Prostate gland (tissue), 2 donors: ENCODE measurements at regions not wholly inside any gene's neighbourhood (a gene's known extent, or its start where the extent isn't known, plus 50 kb on each side); places are given as distances from the start of the nearest gene placed in this dataset.

Experiments used
- POLR2A ChIP-seq: fragments of 450-650 bp; IDR thresholded peaks from one replicate; pipeline ENCODE4 v1.6.1; 2016; ENCODE audit warnings: antibody characterized with exemption, mild to moderate bottlenecking
- POLR2AphosphoS5 ChIP-seq: sonication (generic); formaldehyde crosslinking; IDR thresholded peaks from one replicate; pipeline ENCODE4 v1.6.1; 2017; ENCODE audit warnings: antibody characterized with exemption
- TF ChIP-seq, protein P1 (sequence below), 4 experiments: fragments of 200-600 bp in 2 of 4; fragments of 450-650 bp in 2 of 4; sonication (generic) in 2 of 4; IDR thresholded peaks; 1 replicate in 3 of 4; 2 replicates in 1 of 4; pipeline ENCODE4 v1.5.1; 2016 to 2019; ENCODE audit warnings: antibody characterized with exemption in 4 of 4, mild to moderate bottlenecking in 2 of 4, moderate library complexity in 2 of 4

DNA sequence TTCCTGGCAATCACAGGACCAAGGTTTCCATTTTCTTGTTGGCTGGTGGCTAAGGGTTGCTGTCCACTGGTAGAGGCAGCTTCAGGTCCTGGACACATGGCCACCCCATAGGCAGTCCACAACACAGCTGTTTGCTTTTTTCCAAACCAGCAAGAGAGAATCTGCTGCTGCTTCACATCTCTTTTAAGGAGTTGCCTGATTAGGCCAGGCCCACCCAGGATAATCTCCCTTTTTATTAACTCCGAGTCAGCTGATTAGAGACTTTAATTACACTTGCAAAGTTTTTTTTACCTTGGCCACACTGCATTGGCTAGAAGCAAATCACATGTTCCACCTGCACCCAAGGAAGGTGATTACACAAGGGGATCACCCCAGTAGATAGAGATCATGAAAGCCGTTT lies 106.6 kb upstream of the IRX6 start:
- TF ChIP-seq, protein P1, sequence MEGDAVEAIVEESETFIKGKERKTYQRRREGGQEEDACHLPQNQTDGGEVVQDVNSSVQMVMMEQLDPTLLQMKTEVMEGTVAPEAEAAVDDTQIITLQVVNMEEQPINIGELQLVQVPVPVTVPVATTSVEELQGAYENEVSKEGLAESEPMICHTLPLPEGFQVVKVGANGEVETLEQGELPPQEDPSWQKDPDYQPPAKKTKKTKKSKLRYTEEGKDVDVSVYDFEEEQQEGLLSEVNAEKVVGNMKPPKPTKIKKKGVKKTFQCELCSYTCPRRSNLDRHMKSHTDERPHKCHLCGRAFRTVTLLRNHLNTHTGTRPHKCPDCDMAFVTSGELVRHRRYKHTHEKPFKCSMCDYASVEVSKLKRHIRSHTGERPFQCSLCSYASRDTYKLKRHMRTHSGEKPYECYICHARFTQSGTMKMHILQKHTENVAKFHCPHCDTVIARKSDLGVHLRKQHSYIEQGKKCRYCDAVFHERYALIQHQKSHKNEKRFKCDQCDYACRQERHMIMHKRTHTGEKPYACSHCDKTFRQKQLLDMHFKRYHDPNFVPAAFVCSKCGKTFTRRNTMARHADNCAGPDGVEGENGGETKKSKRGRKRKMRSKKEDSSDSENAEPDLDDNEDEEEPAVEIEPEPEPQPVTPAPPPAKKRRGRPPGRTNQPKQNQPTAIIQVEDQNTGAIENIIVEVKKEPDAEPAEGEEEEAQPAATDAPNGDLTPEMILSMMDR (IDR thresholded peaks at IDR 0.05), result no peak
- no peak for TF ChIP-seq POLR2AphosphoS5
- TF ChIP-seq POLR2A, result no peak
